ENCODE measurements at regions not wholly inside any gene's neighbourhood (a gene's known extent, or its start where the extent isn't known, plus 50 kb on each side); places are given as distances from the start of the nearest gene placed in this dataset.

DNA sequence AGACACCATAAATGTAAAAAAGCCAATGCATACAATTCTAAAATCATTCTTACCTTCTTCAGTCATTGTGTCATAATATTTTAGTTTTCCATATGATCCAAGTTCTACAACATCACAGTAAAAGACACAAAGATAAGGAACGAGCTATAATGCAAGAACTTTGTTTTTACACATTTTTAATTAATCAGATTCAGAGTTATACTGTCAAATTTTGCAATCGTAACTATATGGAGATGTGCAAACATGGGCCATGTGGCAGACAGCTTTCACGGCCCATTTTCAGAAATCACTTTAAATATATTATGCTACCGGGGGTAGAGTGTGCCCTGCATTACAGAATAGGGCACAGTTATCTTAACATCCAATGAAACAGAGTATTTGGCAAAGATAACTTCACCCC, 188.4 kb downstream of the ACER2 start:
- TF ChIP-seq, protein P1, sequence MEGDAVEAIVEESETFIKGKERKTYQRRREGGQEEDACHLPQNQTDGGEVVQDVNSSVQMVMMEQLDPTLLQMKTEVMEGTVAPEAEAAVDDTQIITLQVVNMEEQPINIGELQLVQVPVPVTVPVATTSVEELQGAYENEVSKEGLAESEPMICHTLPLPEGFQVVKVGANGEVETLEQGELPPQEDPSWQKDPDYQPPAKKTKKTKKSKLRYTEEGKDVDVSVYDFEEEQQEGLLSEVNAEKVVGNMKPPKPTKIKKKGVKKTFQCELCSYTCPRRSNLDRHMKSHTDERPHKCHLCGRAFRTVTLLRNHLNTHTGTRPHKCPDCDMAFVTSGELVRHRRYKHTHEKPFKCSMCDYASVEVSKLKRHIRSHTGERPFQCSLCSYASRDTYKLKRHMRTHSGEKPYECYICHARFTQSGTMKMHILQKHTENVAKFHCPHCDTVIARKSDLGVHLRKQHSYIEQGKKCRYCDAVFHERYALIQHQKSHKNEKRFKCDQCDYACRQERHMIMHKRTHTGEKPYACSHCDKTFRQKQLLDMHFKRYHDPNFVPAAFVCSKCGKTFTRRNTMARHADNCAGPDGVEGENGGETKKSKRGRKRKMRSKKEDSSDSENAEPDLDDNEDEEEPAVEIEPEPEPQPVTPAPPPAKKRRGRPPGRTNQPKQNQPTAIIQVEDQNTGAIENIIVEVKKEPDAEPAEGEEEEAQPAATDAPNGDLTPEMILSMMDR (conservative IDR thresholded peaks at IDR 0.05 in 1 of 2, IDR thresholded peaks at IDR 0.05 in 1 of 2; ENCODE audit: extremely low read depth in 1 of 2, insufficient read depth in 1 of 2, low read depth in 1 of 2, low read length in 2 of 2): no peak
- no peak for TF ChIP-seq EZH2 (IDR thresholded peaks at IDR 0.05; ENCODE audit: borderline replicate concordance, low read length)
